ENCODE measurements at regions not wholly inside any gene's neighbourhood (a gene's known extent, or its start where the extent isn't known, plus 50 kb on each side); places are given as distances from the start of the nearest gene placed in this dataset.

DNA sequence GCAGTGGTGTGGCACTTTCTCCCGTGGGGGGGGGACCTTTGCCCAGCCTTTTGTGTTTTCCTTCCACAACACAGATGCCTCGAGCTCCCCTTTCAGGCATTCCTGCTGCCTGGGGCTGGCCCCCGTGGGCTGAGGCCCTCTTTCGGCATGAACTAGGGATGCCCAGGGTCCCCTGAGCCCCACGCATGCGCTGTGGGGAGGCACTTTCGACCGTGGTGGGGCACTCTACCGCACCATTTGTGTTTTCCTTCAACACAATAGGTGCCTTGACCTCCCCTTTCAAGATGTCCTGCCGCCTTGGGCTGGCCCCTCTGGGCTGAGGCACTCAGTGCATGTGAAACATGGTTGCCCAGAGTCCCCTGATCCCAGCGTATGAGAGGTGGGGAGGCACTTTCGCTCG, 363.7 kb downstream of the ALG10 start:
- no peak for DNase-seq

DNA sequence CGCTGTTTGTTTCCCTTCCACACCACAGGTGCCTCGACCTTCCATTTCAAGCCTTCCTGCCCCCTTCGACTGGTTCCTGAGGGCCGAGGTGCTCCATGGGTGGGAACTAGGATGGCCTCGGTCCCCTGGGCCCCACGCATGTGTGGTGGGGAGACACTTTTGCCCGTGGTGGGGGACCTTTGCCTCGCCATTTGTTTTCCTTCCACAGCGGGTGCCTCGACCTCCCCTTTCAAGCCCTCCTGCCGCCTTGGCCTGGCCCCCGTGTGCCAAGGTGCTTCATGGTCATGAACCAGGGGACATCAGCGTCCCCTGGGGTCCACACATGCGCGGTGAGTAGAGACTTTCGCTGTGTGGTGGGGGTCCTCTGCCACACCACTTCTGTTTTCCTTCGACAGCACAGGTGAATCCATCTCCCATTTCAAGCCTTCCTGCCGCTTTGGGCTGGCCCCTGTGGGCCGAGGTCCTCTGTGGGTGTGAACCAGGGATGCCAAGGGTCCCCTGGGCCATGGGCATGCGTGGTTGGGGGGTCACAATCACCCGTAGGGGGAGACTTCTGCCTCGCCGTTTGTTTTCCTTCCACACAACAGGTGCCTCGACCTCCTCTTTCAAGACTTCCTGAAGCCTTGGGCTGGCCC, 364.4 kb downstream of the ALG10 start:
- DNase-seq: no peak

DNA sequence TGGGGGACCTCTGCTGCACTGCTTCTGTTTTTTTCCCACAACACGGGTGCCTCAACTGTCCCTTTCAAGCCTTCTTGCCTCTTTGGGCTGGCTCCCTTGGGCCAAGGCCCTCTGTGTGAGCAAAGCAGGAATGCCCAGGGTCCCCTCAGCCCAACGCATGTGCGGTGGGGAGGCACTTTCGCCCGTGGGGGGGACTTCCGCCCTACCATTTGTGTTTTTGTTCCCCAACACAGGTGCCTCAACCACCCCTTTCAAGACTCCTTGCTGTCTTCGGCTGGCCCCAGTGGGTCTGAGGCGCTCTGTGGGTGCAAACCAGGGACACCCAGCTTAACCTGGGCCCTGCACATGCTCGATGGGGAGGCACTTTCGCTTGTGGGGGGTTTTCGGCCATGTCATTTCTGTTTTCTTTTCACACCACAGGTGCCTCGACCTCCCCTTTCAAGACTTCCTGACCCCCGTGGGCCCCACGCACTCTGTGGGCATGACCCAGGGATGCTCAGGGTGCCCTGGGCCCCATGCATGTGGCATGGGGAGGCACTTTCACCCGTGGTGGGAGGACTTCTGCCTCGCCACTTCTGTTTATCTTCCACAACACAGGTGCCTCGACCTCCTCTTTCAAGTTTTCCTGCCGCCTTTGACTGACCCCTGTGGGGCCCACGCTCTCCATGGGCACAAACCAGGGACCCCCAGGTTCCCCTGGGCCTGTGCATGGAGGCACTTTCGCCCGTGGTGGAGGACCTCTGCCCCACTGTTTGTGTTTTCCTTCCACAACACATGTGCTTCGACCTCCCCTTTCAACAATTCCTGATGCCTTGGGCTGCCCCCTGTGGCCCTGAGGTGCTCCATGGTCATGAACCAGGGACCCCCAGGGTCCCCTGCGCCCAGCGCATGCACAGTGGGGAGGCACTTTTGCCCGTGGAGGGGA, 365.7 kb downstream of the ALG10 start:
- DNase-seq: no peak

DNA sequence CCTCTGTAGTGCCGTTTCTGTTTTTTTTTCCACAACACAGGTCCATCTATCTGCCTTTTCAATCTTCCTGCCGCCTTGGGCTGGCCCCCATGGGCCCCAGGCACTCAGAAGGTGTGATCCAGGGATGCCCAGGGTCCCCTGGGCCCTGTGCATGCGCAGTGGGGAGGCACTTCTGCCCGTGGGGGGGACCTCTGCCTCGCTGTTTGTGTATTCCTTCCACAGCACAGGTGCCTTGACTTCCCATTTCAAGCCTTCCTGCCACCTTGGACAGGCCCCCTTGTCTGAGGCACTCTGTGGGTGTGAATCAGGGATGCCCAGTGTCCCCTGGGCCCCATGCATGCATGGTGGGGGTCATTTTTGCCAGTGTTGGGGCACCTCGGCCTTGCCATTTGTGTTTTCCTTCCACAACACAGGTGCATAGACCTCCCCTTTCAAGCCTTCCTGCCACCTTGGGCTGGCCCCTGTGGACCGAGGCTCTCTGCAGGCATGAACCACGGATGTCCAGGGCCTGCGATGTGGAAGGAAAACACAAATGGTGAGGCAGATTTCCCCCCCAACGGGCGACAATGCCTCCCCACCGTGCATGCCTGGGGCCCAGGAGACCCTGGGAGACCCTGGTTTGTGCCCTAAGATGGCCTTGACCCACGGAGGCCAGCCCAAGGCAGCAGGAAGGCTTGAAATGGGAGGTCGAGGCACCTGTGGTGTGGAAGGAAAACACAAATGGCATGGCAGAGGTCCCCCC, 366.5 kb downstream of the ALG10 start:
- no peak for DNase-seq

DNA sequence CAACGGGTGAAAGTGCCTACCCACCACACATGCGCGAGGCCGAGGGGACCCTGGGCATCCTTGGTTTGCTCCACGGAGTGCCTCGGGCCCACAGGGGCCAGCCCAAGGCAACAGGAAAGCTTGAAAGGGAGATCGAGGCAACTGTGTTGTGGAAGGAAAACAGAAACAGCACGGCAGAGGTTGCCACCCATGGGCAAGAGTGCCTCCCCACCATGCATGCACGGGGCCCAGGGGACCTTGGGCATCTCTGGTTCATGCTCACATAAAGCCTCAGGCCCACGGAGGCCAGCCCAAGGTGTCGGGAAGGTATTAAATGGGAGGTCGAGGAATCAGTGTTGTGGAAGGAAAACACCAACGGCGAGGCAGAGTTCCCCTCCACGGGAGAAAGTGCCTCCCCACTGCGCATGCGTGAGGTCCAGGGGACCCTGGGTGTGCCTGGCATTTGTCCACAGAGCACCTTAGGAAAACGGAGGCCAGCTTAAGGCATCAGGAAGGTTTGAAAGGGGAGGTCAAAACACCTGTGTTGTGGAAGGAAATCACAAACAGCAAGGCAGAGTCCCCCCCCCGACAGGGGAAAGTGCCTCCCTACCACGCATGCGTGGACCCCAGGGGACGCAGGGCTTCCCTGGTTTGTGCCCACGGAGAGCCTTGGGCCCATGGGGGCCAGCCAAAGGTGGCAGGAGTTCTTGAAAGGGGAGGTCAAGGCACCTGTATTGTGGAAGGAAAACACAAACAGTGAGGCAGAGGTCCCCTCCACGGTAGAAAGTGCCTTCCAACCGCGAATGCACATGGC, 367.3 kb downstream of the ALG10 start:
- DNase-seq: no peak

DNA sequence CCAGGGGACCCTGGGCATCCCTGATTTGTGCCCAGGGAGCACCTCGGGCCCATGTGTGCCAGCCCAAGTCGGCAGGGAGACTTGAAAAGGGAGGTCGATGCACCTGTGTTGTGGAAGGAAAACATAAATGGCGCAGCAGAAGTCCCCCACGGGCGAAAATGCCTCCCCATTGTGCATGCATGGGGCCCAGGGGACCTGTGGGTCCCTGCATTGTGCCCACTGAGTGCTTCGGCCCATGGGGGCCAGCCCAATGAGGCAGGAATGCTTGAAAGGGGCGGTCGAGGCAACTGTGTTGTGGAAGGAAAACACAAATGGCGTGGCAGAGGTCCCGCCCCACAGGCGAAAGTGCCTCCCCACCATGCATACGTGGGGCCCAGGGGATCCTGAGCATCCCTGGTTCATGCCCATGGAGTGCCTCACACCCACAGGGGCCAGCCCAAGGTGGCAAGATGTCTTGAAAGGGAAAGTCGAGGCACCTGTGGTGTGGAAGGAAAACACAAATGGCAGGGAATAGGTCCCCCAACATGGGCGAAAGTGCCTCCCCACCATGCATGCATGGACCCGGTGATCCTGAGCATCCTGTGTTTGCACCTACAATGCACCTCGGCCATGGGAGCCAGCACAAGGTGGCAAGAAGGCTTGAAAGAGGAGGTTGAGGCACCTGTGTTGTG, 368.0 kb downstream of the ALG10 start:
- DNase-seq: no peak

DNA sequence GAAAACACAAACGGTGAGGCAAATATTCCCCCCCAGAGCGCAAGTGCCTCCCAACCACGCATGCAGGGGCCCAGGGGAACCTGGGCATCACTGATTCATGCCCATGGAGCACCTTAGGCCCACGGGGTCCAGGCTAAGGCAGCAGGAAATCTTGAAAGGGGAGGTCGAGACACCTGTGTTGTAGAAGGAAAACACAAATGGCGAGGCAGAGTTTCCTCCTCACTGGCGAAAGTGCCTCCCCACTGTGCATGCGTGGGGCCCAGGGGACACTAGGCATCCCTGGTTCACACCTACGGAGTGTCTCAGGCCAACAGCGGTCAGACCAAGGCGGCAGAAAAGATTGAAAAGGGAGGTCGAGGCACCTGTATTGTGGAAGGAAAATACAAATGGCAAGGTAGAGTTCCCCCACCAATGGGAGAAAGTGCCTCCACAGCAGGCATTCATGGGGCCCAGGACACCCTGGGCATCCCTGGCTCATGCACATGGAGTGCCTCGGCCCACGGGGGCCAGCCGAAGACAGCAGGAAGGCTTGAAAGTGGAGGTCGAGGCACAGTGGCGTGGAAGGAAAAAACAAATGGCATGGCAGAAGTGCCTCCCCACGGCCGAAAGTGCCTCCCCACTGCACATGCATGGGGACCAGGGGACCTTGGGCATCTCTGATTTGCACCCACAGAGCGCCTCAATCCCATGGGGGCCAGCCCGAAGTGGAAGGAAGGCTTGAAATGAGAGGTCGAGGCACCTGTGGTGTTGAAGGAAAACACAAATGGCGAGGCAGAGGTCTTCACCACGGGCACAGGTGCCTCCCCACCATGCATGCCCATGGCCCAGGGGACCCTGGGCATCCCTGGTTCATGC, 368.8 kb downstream of the ALG10 start:
- DNase-seq: no peak

DNA sequence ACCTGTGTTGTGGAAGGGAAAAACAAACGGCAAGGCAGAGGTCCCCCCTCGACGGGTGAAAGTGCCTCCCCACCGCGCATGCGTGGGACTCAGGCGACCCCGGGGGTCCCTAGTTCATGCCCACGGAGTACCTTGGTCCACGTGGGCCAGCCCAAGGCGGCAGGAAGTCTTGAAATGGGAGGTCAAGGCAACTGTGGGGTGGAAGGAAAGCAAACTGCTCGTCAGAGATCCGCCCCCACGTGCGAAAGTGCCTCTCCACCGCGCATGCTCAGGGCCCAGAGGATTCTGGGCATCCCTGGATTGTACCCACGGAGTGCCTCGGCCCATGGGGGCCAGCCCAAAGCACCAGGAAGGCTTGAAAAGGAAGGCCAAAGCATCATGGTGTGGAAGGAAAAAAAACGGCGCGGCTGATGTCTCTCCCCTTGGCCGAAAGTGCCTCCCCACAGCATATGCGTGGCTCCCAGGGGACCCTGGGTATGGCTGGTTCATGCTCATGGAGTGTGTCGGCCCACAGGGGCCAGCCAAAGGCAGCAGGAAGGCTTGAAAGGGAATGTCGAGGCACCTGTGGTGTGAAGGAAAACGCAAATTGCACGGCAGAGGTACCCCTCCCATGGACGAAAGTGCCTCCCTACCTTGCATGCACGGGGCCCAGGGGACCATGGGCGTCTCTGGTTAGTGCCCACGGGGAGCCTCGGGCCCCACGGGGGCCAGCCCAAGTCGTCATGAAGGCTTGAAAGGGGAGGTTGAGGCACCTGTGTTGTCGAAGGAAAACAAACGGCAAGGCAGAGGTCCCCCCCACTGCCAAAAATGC, 369.7 kb downstream of the ALG10 start:
- no peak for DNase-seq

DNA sequence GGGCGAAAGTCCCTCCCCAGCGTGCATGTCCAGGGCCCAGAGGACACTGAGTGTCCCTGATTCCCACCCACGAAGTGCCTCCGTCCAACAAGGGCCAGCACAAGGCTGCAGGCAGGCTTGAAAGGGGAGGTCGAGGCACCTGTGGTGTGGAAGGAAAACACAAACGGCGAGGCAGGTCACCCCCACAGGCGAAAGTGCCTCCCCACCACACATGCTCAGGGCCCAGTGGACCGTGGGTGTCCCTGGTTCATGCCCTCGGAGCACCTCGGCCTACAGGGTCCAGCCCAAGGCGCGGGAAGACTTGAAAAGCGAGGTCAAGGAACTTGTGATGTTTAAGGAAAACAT, 370.4 kb downstream of the ALG10 start:
- no peak for DNase-seq

DNA sequence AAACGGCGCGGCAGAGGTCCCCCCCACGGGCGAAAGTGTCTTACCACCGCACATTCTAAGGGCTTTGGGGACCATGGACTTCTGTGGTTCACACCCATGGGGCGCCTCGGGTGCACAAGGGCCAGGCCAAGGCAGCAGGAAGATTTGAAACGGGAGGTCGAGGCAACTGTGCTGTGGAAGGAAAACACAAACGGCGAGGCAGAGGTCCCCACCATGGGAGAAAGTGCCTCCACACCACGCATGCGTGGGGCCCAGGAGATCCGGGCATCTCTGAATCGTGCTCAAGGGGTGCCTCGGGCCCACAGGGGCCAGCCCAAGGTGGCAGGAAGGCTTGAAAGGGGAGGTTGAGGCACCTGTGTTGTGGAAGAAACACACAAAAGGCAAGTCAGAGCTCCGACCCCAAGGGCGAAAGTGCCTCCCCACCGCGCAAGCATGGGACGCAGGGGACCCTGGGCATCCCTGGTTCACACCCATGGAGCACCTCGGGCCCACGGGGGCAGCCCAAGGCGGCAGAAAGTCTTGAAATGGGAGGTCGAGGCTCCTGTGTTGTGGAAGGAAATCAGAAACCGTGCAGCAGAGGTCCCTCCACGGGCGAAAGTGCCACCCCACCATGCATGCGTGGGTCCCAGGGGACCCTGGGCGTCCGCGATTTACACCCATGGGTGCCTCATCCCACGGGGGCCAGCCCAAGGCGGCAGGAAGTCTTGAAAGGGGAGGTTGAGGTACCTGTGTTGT, 371.0 kb downstream of the ALG10 start:
- no peak for DNase-seq

DNA sequence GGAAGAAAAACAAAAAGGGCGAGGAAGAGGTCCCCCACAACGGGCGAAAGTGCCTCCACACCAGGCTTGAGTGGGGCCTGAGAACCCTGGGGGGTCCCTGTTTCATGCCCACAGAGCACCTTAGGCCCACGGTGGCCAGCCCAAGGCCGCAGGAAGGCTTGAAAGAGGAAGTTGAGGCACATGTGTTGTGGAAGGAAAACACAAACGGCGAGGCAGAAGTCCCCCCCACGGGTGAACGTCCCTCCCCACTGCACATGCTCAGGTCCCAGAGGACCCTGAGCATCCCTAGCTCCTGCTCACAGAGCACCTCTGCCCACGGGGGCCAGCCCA, 371.5 kb downstream of the ALG10 start:
- peak; percentile 0 for DNase-seq

DNA sequence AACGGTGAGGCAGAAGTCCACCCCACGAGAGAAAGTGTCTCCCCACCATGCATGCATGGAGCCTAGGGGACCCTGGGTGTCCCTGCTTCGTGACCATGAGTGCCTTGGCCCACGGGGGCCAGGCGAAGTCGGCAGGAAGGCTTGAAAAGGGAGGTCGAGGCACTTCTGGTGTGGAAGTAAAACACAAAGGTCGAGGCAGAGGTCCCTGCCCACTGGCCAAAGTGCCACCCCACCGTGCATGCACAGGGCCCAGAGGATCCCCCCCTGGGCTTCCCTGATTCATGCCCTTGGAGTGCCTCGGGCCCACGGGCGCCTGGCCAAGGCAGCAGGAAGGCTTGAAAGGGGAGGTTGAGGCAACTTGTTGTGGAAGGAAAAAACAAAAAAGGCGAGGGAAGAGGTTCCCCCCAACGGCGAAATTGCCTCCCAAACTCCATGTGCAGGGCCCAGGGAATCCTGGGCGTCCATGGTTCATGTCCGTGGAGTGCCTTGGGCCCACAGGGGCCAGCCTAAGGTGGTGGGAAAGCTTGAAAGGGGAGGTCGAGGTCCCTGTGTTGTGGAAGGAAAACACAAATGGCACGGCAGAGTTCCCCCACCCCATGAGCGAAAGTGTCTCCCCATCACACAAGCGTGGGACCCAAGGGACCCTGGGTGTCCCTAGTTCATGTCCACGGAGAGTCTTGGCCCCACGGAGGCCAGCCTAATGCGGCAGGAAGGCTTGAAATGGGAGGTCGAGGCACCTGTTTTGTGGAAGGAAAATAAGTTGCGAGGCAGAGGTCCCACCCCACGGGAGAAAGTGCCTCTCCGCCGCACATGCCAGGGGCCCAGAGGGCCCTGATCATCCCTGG, 372.1 kb downstream of the ALG10 start:
- DNase-seq: no peak

DNA sequence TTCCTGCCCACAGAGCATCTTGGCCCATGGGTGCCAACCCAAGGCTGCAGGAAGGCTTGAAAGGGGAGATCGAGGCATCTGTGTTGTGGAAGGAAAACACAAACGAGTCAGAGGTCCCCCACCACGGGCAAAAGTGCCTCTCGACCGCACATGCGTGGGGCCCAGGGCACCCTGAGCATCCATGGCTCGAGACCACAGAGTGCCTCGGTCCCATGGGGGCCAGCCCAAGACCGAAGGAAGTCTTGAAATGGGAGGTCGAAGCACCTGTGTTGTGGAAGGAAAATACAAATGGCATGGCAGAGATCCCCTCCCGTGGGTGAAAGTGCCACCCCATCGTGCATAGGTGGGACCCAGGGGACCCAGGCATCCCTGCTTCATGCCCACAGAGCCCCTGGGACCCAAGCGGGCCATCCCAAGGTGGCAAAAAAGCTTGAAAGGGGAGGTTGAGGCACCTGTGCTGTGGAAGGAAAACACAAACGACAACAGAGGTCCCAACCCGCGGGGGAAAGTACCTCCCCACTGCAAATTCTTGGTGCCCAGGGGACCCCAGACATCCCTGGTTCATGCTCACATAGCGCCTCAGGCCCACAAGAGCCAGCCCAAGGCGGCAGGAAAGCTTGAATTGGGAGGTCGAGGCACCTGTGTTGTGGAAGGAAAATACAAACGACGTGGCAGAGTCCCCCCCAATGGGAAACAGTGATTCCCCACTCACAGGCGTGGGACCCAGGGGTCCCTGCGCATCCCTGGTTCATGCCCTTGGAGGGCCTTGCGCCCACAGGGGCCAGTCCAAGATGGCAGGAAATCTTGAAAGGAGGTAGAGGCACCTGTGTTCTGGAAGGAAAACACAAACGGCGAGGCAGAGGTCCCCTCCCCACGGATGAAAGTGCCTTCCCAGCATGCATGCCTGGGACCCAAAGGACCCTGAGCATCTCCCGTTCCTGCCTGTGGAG, 373.0 kb downstream of the ALG10 start:
- DNase-seq: peak; percentile 0

DNA sequence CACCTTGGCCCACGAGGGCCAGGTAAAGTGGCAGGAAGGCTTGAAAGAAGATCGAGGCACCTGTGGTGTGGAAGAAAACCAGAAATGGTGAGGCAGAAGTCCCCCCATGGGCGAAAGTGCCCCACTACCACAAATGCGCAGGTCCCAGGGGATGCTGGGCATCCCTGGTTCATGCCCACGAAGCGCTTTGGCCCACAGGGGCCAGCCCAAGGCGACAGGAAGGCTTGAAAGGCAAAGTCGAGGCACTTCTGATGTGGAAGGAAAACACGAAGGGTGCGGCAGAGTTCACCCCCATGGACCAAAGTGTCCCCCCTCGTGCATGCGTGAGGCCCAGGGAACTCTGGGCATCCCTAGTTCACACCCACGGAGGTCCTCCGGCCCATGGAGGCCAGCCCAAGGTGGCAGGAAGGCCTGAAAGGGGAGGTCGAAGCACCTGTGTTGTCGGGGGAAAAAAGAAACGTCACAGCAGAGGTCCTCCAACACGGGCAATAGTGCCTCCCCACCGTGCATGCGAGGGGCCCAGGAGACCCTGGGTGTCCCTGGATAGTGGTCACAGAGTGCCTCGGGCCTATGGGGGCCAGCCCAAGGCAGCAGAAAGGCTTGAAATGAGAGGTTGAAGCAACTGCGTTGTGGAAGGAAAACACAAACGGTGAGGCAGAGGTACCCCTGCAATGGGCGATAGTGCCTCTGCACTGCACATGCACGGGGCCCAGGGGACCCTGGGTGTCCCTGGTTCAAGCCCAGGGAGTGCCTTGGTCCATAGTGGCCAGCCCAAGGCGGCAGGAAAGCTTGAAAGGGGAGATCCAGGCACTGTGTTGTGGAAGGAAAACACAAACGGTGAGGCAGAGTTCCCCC, 373.9 kb downstream of the ALG10 start:
- DNase-seq: peak; percentile 0

DNA sequence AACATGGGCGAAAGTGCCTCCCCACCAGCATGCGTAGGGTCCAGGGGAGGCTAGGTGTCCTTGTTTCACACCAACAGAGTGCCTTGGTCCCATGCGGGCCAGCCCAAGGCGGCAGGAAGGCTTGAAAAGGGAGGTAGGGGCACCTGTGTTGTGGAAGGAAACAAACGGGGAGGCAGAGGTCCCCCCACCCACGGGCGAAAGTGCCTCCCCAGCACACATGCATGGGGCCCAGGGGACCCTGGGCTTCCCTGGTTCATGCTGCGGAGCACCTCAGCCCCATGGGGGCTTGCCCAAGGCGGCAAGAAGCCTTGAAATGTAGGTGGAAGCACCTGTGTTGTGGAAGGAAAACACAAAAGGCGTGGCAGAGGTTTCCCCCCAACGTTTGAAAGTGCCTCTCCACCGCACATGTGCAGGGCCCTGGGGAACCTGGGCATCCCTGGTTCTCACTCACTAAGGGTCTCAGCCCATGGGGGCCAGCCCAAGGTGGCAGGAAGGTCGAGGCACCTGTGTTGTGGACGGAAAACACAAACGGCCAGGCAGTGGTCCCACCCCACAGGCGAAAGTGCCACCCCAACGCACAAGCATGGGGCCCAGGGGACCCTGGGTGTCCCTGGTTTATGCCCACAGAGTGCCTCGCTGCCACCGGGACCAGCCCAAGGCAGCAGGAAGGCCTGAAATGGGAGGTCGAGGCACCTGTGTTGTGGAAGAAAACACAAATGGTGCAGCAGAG, 374.7 kb downstream of the ALG10 start:
- DNase-seq: no peak

Data from stimulated activated CD4-positive, alpha-beta T cell treated with anti-CD3 and anti-CD28 coated beads, Interleukin-15, amount 100 ng/mL, for 24 hours (primary cell).